Stimulated activated CD8-positive, alpha-beta memory T cell treated with anti-CD3 and anti-CD28 coated beads, Interleukin-4, amount 100 ng/mL, for 48 hours (primary cell): ENCODE measurements at regions not wholly inside any gene's neighbourhood (a gene's known extent, or its start where the extent isn't known, plus 50 kb on each side); places are given as distances from the start of the nearest gene placed in this dataset.
"Not testable (repeated sequence)": the region's sequence is repeated elsewhere in the genome, so short reads cannot be mapped to it uniquely, and the experiment has no call there.

ENCODE experiments used
- DNase-seq: peaks from one replicate; pipeline ENCODE4 v3.0.0-alpha.2; 2020

- no peak for DNase-seq
Observed at GRCh38 chr12:24664161-24664880, 284.6 kb downstream of the BCAT1 start.

- DNase-seq, result no peak
Observed at GRCh38 chr12:24661657-24662096, 287.2 kb downstream of the BCAT1 start.

DNA sequence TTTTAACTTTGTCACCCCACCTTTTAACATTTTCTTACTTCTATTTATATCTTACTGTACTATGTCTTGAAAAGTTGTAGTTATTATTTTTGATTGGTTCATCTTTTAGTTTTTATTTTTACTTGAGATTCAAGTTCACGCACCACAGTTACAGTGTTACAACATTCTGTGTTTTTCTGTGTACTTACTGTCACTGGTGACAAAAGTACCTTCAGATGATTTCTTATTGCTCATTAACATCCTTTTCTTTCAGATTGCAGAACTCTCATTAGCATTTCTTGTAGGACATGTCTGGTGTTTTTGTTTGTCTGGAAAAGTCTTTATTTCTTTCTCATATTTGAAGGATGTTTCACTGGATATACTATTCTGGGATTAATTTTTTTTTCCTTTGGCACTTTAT, 289.9 kb downstream of the BCAT1 start:
- no peak for DNase-seq

DNA sequence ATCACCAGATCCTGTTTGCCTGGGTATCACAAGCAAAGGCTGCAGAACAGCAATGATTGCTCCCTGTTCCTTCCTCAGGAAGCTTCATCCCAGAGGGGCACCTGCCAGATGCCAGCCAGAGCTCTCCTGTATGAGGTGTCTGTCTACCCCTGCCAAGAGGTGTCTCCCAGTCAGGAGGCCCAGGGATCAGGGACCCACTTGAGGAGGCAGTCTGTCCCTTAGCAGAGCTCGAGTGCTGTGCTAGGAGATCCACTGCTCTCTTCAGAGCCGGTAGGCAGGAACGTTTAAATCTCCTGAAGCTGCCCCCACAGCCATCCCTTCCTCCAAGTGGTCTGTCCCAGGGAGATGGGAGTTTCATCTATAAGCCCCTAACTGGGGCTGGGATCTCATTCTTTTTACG, 294.6 kb downstream of the BCAT1 start:
- not testable (repeated sequence) for DNase-seq

DNA sequence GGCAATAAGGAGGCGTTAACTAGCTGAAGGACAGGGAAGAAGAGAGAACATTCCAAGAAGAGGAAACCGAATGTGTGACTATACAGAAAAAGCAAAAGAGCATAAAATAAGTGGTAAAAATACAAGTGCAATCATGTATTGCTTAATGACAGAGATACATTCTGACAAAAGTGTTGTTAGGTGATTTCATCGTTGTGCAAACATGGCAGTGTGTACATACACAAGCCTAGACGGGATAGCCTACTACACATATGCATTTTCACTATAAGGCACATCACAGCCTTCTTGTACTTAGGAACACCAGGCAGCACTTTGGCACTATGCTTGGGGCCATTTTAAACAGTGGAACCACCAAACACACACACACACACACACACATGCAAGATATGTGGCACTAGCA, 299.3 kb downstream of the BCAT1 start:
- DNase-seq, result no peak

- DNase-seq, result no peak
Observed at GRCh38 chr12:24649209-24649608, 299.7 kb downstream of the BCAT1 start.

DNA sequence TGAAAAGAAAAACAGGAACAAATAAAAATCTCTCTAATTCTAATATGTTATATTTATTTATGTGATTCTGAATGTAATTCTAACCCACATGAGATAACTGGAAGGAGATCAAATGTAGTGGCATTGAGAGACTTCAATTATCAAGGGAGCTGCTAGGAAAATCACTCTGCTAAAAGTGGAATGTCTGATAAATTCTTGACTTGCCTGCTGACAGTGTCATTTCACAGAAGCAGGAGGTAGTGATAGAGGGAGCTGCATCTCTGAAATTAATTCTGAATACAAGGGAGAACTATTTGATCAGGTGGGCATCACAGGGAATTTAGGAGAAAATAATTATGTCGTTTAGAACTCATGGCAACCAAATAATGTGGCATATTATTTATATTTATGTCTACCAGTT, 303.6 kb downstream of the BCAT1 start:
- no peak for DNase-seq

DNA sequence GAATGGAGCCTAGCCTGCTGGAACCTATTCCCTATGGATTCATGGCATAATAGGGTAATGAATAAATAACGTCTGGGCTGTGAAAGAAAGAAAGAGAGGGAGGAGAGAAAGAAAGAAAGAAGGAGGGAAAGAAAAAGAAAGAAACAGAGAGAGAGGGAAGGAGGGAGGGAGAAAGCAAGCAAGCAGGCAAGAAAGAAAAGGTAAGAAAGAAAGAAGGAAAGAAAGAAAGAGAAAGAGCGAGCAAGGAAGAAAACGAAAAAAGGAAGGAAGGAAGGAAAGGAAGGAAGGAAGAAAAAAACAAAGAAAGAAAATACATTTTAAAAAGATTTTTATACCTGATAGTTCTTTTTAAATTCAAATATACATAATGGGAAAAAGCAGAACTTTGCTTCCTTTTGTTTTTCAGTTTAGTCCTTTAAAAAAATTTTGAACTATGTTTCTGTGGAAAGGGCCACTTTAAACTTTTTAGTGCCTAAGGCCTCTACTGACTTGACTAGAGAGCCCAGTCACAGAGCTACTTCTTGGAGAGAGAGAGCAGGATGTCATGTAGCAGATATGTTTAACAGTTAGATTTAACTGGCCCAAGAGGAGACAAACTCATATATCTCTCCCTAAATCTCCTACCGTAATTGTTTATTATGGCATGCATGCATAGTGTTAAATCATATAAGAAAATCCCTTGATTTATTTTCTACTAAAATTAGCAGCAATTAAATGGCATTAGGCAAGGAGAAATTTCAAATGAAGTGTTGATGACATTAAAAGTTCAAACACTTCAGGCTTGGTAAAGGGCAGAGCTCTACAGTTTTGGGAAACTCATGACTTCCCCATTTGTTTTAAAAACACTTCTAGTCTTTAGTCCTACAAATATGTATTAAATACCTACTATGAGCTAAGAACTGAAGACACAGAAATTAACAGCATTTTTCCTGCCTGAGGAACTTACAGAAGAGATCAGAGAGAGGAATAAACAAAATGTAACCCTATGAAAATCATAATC, 305.5 kb downstream of the BCAT1 start:
- no peak for DNase-seq

GRCh38 chr12:24639641-24640040, 309.3 kb downstream of the BCAT1 start:
- DNase-seq, result no peak

DNA sequence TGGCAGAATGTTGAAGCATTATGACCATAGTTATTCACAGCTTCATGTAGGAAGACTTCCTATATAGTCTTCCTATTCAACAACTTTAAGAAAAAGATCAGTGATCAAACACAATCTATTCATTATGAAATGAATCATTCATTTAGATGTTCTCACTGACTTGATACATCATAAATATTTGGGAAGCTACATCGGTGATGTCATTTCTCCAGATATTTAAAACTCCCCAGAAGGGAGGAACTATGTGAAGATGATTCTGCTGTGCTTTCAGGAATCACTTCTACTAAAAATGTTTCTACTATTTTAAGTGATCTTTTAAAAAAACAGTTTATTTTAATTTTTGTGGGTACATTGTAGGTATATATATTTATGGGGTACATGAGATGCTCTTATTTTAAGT, 316.4 kb downstream of the BCAT1 start:
- no peak for DNase-seq

DNA sequence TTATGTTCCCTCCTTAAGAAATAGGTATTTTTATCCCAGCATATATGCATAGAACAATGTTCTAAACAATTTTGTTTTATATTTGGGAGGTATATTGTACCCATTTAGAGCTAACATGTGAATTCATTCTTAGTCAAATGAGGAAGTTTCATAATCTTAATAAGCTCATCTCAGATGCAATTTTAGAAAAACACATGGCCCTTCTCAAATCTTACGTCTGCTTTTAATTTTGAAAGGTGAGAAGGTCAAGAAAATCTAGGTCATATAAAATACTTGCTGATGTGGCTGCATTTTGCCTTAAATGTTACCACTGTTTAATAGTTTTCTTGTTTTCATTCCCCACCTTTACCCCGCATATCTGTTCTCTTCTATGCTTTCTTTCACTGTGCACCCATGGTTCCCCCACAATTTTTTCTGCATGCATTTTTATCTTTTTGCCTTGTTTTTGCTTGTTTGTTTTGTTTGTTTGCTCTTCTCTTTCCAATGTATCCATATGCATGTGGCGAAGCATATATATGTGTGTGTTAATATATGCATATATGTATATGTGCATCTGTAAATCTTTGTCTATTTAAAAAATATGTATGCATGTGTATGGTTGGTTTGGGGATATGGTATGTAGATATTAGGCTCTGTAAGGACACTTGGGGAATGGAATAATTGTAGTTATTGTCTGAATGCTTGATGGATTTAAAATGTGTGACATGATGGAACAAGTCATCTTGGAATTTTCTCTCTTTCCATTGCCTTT, 317.1 kb downstream of the BCAT1 start:
- DNase-seq, result no peak

DNA sequence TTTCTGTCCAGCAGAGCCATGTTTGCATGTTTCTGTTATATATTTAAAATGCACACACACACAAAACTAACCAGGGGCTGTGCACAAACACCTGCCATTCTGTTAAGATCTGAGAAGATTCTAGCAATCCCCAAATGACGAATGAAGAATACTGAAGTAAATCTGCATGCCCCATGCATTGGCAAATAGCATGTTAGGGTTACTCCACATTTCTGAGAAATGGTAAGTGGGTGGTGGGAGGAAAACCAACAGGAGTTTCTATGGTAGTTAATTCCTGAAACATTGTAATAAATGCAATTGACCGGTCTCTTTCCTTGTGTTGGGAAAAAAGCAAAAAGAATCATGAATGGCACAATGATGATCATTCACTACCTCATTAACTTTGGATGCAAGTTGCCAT, 318.0 kb downstream of the BCAT1 start:
- no peak for DNase-seq

GRCh38 chr12:24630446-24630845, 318.5 kb downstream of the BCAT1 start:
- no peak for DNase-seq

GRCh38 chr12:24625103-24625502, 323.8 kb downstream of the BCAT1 start:
- no peak for DNase-seq

DNA sequence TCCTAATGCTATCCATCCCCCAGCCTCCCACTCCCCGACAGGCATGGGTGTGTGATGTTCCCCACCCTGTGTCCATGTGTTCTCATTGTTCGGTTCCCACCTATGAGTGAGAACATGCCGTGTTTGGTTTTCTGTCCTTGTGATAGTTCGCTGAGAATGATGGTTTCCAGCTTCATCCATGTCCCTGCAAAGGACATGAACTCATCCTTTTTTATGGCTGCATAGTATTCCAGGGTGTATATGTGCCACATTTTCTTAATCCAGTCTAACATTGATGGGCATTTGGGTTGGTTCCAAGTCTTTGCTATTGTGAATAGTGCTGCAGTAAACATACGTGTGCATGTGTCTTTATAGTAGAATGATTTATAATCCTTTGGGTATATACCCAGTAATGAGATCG, 328.9 kb downstream of the BCAT1 start:
- not testable (repeated sequence) for DNase-seq

GRCh38 chr12:24617471-24617870, 331.4 kb downstream of the BCAT1 start:
- DNase-seq, result no peak

DNA sequence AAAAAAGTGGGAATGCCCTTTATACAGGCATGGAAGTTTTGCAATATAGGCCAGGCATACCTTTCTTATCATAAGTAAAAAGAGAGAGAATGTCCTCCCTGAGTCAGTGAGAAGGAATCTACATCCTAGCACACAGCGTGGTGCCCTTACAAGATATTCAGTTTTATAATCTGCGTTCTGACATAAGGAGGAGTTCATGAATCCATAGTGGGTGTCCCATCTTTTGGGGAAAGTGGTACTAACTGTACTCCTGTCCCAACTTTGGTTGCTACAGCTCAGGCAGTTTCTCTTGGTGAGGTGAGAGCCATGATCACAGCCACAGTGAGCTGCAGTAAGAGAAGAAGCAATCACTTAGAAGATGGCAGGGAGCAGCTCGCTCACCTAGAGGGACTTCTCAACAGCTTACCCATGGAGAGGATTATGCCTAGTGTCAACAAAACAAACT, 332.9 kb downstream of the BCAT1 start:
- DNase-seq, result no peak

GRCh38 chr12:24608637-24609285, 340.1 kb downstream of the BCAT1 start:
- no peak for DNase-seq

DNA sequence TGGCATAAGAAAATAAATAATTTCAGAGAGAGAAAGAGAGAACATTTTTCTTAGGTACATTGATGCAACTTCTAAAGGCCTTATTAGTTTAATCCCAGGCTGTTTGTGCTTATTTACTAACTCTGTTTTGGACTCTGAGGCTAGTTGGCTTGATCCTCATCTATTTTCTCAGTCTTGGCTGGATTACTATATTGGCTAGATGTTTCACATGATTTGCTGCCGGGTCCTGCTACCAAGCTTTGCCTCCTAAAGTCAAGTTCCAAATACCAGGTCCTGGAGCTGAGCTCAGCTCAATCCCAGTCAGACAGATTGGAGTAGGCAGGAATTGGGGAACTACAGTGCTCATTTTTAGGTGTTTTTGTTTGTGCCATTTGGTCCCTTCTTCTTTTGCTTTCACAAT, 340.8 kb downstream of the BCAT1 start:
- DNase-seq, result no peak

GRCh38 chr12:24605916-24606315, 343.0 kb downstream of the BCAT1 start:
- no peak for DNase-seq

GRCh38 chr12:24605466-24605865, 343.4 kb downstream of the BCAT1 start:
- DNase-seq, result no peak

DNA sequence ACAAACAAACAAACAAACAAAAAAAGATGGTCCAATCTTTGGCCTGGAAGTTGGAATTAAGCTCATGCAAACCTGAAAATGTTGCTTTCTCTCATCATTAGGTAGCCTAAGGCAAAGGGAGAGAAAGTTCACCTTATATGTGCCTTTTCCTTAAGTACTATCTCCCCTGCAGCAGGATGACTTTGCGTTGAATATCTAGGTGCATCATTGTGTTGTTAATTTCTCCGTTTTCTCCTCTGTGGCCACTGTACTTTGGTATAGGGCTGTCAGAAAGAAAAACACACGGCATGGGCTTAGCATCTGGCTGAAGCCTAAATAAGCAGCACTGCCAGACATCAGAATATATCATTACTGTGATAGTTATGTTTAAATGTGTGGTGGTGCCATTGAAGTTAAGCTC, 345.5 kb downstream of the BCAT1 start:
- DNase-seq, result no peak

GRCh38 chr12:24600996-24601395, 347.9 kb downstream of the BCAT1 start:
- no peak for DNase-seq
